ENCODE measurements at regions not wholly inside any gene's neighbourhood (a gene's known extent, or its start where the extent isn't known, plus 50 kb on each side); places are given as distances from the start of the nearest gene placed in this dataset.

GRCh38 chr5:5793242-5794117, 371.0 kb downstream of the ICE1 start:
- Histone ChIP-seq H3K4me3 (no peak overlapping the region), H3K27ac (no peak overlapping the region)

GRCh38 chr5:5792106-5792505, 369.6 kb downstream of the ICE1 start:
- no peak overlapping the region for H3K4me3 ChIP-seq
- no peak overlapping the region for H3K27ac ChIP-seq

- H3K27ac ChIP-seq = no peak overlapping the region
- H3K4me3 ChIP-seq = no peak overlapping the region
Observed at GRCh38 chr5:5788793-5789192, 366.3 kb downstream of the ICE1 start.

GRCh38 chr5:5787373-5787772, 364.9 kb downstream of the ICE1 start:
- Histone ChIP-seq H3K27ac (no peak overlapping the region), H3K4me3 (no peak overlapping the region)

GRCh38 chr5:5784101-5784500, 361.6 kb downstream of the ICE1 start:
- no peak overlapping the region for H3K4me3 ChIP-seq

GRCh38 chr5:5783021-5783420, 360.5 kb downstream of the ICE1 start:
- Histone ChIP-seq H3K4me3 (no peak overlapping the region), H3K27ac (no peak overlapping the region)

More at GRCh38 chr5:5784101-5784500, 361.6 kb downstream of the ICE1 start:
- no peak overlapping the region for H3K27ac ChIP-seq

- H3K4me3 ChIP-seq = no peak overlapping the region
- H3K27ac ChIP-seq = no peak overlapping the region
Observed at GRCh38 chr5:5782402-5782801, 359.9 kb downstream of the ICE1 start.

GRCh38 chr5:5781335-5781734, 358.9 kb downstream of the ICE1 start:
- no peak overlapping the region for H3K27ac ChIP-seq
- no peak overlapping the region for H3K4me3 ChIP-seq

GRCh38 chr5:5780253-5780652, 357.8 kb downstream of the ICE1 start:
- H3K27ac ChIP-seq = no peak overlapping the region

GRCh38 chr5:5777013-5777412, 354.5 kb downstream of the ICE1 start:
- Histone ChIP-seq H3K4me3 (no peak overlapping the region), H3K27ac (no peak overlapping the region)

More at GRCh38 chr5:5780253-5780652, 357.8 kb downstream of the ICE1 start:
- no peak overlapping the region for H3K4me3 ChIP-seq

- H3K27ac ChIP-seq = no peak overlapping the region
Observed at GRCh38 chr5:5772202-5772601, 349.7 kb downstream of the ICE1 start.

GRCh38 chr5:5770825-5771224, 348.3 kb downstream of the ICE1 start:
- Histone ChIP-seq H3K27ac (no peak overlapping the region), H3K4me3 (no peak overlapping the region)

More at GRCh38 chr5:5772202-5772601, 349.7 kb downstream of the ICE1 start:
- no peak overlapping the region for H3K4me3 ChIP-seq

GRCh38 chr5:5767286-5767928, 344.9 kb downstream of the ICE1 start:
- Histone ChIP-seq H3K27ac (no peak overlapping the region), H3K4me3 (no peak overlapping the region)

GRCh38 chr5:5765066-5765850, 342.8 kb downstream of the ICE1 start:
- Histone ChIP-seq H3K27ac (no peak overlapping the region), H3K4me3 (no peak overlapping the region)

- H3K27ac ChIP-seq = no peak overlapping the region
- no peak overlapping the region for H3K4me3 ChIP-seq
Observed at GRCh38 chr5:5764246-5764645, 341.8 kb downstream of the ICE1 start.

GRCh38 chr5:5756762-5757161, 334.3 kb downstream of the ICE1 start:
- H3K27ac ChIP-seq = no peak overlapping the region
- no peak overlapping the region for H3K4me3 ChIP-seq

- H3K27ac ChIP-seq = no peak overlapping the region
- H3K4me3 ChIP-seq = no peak overlapping the region
Observed at GRCh38 chr5:5755888-5756287, 333.4 kb downstream of the ICE1 start.

GRCh38 chr5:5752844-5753243, 330.4 kb downstream of the ICE1 start:
- Histone ChIP-seq H3K4me3 (no peak overlapping the region), H3K27ac (no peak overlapping the region)

GRCh38 chr5:5751987-5752386, 329.5 kb downstream of the ICE1 start:
- Histone ChIP-seq H3K4me3 (no peak overlapping the region), H3K27ac (no peak overlapping the region)

- Histone ChIP-seq H3K27ac (no peak overlapping the region), H3K4me3 (no peak overlapping the region)
Observed at GRCh38 chr5:5751498-5751897, 329.0 kb downstream of the ICE1 start.

Measured in skin epidermis (tissue), 12 donors.